ENCODE measurements at regions not wholly inside any gene's neighbourhood (a gene's known extent, or its start where the extent isn't known, plus 50 kb on each side); places are given as distances from the start of the nearest gene placed in this dataset.

DNA sequence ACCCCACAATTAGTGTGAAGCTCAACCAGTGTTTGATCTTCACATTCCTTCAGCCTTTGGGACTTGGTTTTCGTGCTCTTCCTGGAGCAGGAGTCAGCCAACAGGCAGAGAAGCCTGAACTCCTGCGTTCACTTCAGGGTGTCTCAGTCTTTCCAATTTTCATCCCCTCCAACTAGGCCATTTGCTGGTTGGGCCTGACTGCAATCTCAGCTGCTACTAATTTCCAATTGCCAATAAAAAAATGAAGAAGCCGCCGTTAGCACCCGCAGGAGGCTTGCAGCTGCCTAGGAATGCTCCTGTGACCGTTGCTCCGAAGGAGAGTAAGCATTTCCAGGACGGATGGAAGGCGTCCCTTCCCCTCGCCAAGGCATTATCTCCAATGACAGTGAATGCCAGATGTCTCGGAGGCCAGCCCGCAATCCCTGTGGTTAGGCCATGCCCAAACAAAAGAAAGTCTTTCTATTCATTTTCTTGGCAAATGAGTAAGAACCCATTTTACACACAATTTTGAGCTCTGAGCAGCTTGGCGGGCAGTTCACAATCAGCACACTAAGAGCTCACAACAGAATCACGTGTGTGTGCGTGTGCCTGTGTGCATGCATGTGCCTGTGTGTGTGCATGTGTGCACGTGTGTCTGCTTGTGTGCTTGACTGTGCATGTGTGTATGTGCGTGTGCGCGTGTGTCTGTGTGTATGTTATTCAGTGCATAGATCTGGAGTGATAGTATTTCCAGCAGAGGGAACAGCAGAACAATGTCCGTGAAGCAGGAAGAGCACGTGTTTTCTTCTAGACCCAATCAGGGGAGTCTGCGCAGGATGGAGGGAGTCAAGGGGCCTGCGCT lies 301.2 kb downstream of the SMOC2 start:
- TF ChIP-seq, protein P1, sequence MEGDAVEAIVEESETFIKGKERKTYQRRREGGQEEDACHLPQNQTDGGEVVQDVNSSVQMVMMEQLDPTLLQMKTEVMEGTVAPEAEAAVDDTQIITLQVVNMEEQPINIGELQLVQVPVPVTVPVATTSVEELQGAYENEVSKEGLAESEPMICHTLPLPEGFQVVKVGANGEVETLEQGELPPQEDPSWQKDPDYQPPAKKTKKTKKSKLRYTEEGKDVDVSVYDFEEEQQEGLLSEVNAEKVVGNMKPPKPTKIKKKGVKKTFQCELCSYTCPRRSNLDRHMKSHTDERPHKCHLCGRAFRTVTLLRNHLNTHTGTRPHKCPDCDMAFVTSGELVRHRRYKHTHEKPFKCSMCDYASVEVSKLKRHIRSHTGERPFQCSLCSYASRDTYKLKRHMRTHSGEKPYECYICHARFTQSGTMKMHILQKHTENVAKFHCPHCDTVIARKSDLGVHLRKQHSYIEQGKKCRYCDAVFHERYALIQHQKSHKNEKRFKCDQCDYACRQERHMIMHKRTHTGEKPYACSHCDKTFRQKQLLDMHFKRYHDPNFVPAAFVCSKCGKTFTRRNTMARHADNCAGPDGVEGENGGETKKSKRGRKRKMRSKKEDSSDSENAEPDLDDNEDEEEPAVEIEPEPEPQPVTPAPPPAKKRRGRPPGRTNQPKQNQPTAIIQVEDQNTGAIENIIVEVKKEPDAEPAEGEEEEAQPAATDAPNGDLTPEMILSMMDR (IDR thresholded peaks at IDR 0.05): no peak
- TF ChIP-seq EZH2 (IDR thresholded peaks at IDR 0.05; ENCODE audit: borderline replicate concordance, insufficient read depth, low read depth, low read length, poor library complexity, severe bottlenecking): no peak
- DNase-seq: no peak
- no peak for ATAC-seq (ENCODE audit: low read depth)
- Histone ChIP-seq H3K27me3 (replicated peaks in 1 of 4; ENCODE audit: control extremely low read depth in 1 of 4, control insufficient read depth in 3 of 4, insufficient read depth in 4 of 4, low read length in 3 of 4) (no peaks in the 10 kb centered on the region), H3K4me1 (ENCODE audit: control insufficient read depth in 2 of 2, insufficient read depth in 2 of 2, low read length in 2 of 2) (no peaks in the 10 kb centered on the region), H3K79me2 (ENCODE audit: control insufficient read depth, insufficient read depth, low read length) (no peaks in the 10 kb centered on the region), H2AFZ (ENCODE audit: insufficient read depth, low read depth, low read length, poor library complexity, severe bottlenecking) (no peak overlapping the region), H3K9me3 (ENCODE audit: control extremely low read depth in 1 of 3, control insufficient read depth in 2 of 3, insufficient read depth in 1 of 3, low read length in 2 of 3) (peaks cover 0 to 23% (median 5%) of the 10 kb centered on the region in 3 donors), H3K4me3 (ENCODE audit: control extremely low read depth in 1 of 5, extremely low read depth in 1 of 5, insufficient read depth in 1 of 5, low read depth in 2 of 5, low read length in 4 of 5) (no peak overlapping the region), H4K20me1 (ENCODE audit: control insufficient read depth, insufficient read depth, low read length, poor library complexity, severe bottlenecking) (no peaks in the 10 kb centered on the region), H3K9ac (ENCODE audit: low read length) (no peak overlapping the region), H3K36me3 (replicated peaks in 1 of 2; ENCODE audit: control extremely low read depth in 1 of 2, control insufficient read depth in 1 of 2, extremely low read depth in 1 of 2, insufficient read depth in 2 of 2, low read length in 1 of 2) (no peaks in the 10 kb centered on the region), H3K4me2 (replicated peaks; ENCODE audit: low read depth, low read length, poor library complexity, severe bottlenecking) (no peak overlapping the region), H3K27ac (ENCODE audit: low read length in 2 of 2) (no peak overlapping the region)
- Mint-ChIP-seq H3K9me3 (ENCODE audit: insufficient read depth) (peaks cover 7% of the 10 kb centered on the region), H3K27me3 (no peaks in the 10 kb centered on the region), H3K27ac (no peak overlapping the region), H3K4me3 (no peak overlapping the region), H3K4me1 (no peaks in the 10 kb centered on the region)
- 88% methylated on average over 19 of the region's 23 CpGs for WGBS (ENCODE audit: insufficient coverage)
- ChIA-PET CTCF (no interaction called here), POLR2A (no interaction called here)
- intact Hi-C loops (cut with micrococcal nuclease): no loop called here

DNA sequence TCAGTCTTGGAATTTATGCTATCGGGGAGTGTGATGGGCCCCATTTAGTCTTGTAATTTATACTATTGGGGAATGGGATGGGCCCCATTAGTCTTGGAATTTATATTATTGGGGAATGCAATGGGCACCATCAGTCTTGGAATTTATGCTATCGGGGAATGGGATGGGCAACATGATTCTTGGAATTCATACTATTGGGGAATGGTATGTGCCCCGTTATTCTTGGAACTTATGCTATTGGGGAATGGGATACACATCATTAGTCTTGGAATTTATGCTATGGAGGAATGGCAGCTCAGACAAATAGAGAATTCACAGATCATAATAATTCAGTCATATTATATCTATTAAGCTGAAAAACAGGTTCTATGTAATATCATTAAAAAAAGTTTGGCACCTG lies 300.3 kb downstream of the SMOC2 start:
- Histone ChIP-seq H3K36me3 (replicated peaks in 1 of 2; ENCODE audit: control extremely low read depth in 1 of 2, control insufficient read depth in 1 of 2, extremely low read depth in 1 of 2, insufficient read depth in 2 of 2, low read length in 1 of 2) (no peaks in the 10 kb centered on the region), H2AFZ (ENCODE audit: insufficient read depth, low read depth, low read length, poor library complexity, severe bottlenecking) (no peak overlapping the region), H3K4me1 (ENCODE audit: control insufficient read depth in 2 of 2, insufficient read depth in 2 of 2, low read length in 2 of 2) (no peaks in the 10 kb centered on the region), H3K9ac (ENCODE audit: low read length) (no peak overlapping the region), H3K9me3 (ENCODE audit: control extremely low read depth in 1 of 3, control insufficient read depth in 2 of 3, insufficient read depth in 1 of 3, low read length in 2 of 3) (peaks cover 0 to 25% (median 6%) of the 10 kb centered on the region in 3 donors), H3K27me3 (replicated peaks in 1 of 4; ENCODE audit: control extremely low read depth in 1 of 4, control insufficient read depth in 3 of 4, insufficient read depth in 4 of 4, low read length in 3 of 4) (no peaks in the 10 kb centered on the region), H4K20me1 (ENCODE audit: control insufficient read depth, insufficient read depth, low read length, poor library complexity, severe bottlenecking) (no peaks in the 10 kb centered on the region), H3K4me3 (ENCODE audit: control extremely low read depth in 1 of 5, extremely low read depth in 1 of 5, insufficient read depth in 1 of 5, low read depth in 2 of 5, low read length in 4 of 5) (no peak overlapping the region), H3K27ac (ENCODE audit: low read length in 2 of 2) (no peak overlapping the region), H3K4me2 (replicated peaks; ENCODE audit: low read depth, low read length, poor library complexity, severe bottlenecking) (no peak overlapping the region), H3K79me2 (ENCODE audit: control insufficient read depth, insufficient read depth, low read length) (no peaks in the 10 kb centered on the region)
- Mint-ChIP-seq H3K4me1 (no peaks in the 10 kb centered on the region), H3K4me3 (no peak overlapping the region), H3K9me3 (ENCODE audit: insufficient read depth) (peaks cover 7% of the 10 kb centered on the region), H3K27ac (no peak overlapping the region), H3K27me3 (no peaks in the 10 kb centered on the region)
- intact Hi-C loops (cut with micrococcal nuclease): no loop called here
- no peak for ATAC-seq (ENCODE audit: low read depth)
- POLR2A ChIA-PET: no interaction called here
- DNase-seq: no peak
- CTCF ChIA-PET: no interaction called here
- TF ChIP-seq, protein P1 (IDR thresholded peaks at IDR 0.05): no peak
- TF ChIP-seq EZH2 (IDR thresholded peaks at IDR 0.05; ENCODE audit: borderline replicate concordance, insufficient read depth, low read depth, low read length, poor library complexity, severe bottlenecking): no peak
- 93% methylated on average over 3 of the region's 3 CpGs for WGBS (ENCODE audit: insufficient coverage)

Measured in B cell (primary cell).